HCEC 1CT (cell line): ENCODE measurements at regions not wholly inside any gene's neighbourhood (a gene's known extent, or its start where the extent isn't known, plus 50 kb on each side); places are given as distances from the start of the nearest gene placed in this dataset.
"Not testable (repeated sequence)": the region's sequence is repeated elsewhere in the genome, so short reads cannot be mapped to it uniquely, and the experiment has no call there.

Experiments
- DNase-seq: peaks from one replicate; pipeline ENCODE4 v3.0.0-alpha.2; 2017

DNA sequence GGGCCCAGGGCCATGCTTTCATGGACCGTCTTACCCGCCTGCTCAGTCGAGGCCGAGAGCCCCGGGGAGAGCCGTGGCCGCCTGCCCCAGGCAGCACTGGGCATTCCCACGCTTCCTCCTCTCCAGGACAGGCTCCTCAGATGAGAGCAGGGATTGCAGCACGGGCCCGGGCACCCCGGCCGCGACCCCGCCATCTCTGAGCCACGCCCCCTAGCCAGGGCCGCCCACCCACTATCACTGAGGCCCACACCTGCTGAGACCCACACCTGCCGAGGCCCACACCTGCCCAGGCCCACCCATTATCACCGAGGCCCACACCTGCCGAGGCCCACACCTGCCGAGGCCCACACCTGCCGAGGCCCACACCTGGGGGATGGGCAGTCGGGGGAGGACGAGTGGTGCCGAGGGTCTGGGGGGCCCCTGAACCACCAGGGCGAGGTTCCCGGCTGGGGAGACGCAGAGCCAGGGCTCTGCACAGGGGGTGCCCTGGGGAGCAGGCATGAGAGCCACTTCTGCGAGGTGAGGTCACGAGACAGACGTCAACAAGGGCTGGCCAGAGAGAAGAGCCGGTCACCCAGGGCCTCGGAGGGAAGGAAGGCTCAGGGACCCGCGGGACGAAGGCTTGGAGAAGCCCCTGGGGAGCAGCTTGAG lies 235.6 kb downstream of the ERMARD start:
- no peak for DNase-seq

- DNase-seq = no peak
These were observed 234.9 kb downstream of the ERMARD start for GRCh38 chr6:169986171-169986847.

- DNase-seq = no peak
These were observed 233.9 kb downstream of the ERMARD start for GRCh38 chr6:169985121-169986015.

- no peak for DNase-seq
These were observed 233.0 kb downstream of the ERMARD start for GRCh38 chr6:169984181-169985120.

GRCh38 chr6:169983651-169984050 lies 232.2 kb downstream of the ERMARD start:
- DNase-seq = no peak

DNA sequence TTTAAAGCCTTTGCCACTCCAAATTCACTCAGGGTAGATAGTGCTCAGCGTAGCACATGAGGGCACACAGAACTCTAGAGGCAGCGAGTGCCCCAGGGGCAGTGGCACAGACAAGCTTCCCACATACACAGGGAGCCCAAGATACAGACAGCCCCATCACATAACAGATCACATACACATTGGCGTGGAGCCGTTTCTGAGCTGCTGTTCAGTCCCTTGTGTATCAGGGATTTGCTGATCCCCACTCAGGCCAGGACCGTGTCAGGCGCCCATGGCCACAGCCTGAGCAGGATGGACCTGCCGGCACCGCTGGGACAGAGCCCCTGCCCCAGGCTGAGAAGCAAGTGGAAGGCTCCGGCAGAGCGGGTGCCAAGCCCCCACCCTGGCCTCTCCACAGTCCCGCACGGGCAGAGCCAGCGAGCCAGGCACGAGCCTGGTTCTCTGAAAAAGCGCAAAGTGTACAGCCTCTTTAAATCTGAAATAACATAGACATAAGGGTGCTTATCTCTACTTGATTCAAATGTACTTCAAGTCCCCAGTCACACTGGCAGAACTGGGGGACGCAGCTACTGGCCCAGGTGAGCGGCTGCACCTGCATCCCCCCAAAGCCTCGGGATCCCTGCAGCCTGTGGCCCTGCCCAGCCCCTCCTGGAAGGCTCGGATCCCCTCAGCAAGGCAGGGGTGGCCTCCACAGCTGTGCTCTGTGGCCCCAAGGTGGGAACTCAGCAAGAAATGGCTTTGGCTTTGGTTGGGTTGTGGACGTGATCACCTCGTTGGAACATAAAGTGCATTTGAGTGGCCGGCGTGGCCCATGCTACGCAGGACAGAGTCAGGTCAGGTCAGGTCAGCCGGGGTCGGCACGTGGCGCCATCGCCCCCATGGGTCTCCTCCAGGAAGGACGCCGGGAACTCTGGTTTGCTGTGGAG lies 231.3 kb downstream of the ERMARD start:
- DNase-seq = no peak

DNA sequence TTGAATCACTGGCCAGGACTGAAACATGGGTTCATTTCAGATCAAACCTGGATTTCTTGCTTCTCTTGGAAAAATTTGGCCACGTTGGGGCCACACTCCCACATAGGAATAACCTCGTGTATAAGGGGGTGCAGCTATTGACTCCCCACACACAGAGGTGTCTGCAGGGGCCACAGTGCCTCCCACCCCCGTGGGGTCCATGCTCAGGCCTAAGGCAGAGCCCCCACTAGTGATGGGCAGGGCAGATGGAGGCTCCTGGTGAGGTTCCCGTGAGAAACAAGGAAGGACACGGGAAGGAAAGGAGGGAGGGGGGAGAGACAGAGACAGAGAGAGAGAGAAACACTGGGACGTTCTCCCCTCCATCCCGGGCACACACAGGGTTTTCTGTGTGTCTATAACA lies 230.5 kb downstream of the ERMARD start:
- DNase-seq = no peak

- no peak for DNase-seq
These were observed 230.1 kb downstream of the ERMARD start for GRCh38 chr6:169981568-169981967.

GRCh38 chr6:169980826-169981450 lies 229.5 kb downstream of the ERMARD start:
- no peak for DNase-seq

GRCh38 chr6:169979873-169980432 lies 228.5 kb downstream of the ERMARD start:
- no peak for DNase-seq

DNA sequence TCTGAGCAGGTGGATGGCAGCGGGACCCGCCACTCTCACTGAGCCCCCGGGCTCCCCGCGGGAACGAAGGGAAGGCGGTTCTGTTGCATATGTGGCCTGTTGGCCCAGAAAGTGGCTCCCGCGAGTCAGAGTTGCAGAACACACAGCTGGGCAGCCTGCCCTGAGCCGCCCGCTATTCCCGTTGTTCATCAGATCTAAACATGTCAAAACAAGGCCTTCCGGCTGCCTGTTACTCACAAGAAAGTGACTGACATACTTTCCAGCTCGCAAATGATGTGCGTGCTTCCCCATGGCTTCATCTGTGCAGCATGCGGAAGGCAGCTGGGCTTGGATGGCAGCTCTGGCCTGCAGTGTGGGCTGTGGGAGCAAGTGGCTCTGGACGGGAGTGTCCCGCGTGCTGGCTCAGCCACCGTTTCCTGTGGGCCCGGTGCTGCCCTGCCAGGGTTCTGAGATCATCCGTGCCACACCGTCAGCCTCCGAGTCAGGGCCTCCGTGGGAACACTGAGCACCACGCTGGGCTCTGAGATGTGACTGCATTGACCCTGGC lies 227.3 kb downstream of the ERMARD start:
- DNase-seq = no peak

- DNase-seq = no peak
These were observed 226.2 kb downstream of the ERMARD start for GRCh38 chr6:169977434-169978265.

GRCh38 chr6:169976301-169977081 lies 225.1 kb downstream of the ERMARD start:
- no peak for DNase-seq

GRCh38 chr6:169975701-169976100 lies 224.3 kb downstream of the ERMARD start:
- DNase-seq = no peak

DNA sequence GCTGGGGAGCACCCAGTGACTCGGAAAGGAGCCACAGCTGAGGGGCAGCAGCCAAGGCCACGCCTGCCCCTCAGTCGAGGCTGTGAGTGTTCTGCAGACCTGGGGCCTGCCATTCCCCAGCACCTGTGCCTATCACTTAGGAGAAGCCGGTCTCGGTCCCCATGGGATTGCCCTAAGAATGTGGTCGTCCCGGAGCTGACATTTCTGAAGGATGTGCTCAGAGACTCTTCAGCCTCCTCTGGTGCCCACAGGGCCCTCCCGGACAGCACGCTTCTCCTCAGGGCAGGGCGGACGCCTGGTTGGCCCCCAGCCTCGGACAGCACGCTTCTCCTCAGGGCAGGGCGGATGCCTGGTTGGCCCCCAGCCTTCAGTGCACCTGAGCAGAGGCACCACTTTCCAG lies 223.9 kb downstream of the ERMARD start:
- DNase-seq = no peak

GRCh38 chr6:169974663-169975062 lies 223.2 kb downstream of the ERMARD start:
- DNase-seq = no peak

GRCh38 chr6:169973588-169974467 lies 222.4 kb downstream of the ERMARD start:
- DNase-seq = not testable (repeated sequence)
